Pancreas (tissue), 10 donors: ENCODE measurements at regions not wholly inside any gene's neighbourhood (a gene's known extent, or its start where the extent isn't known, plus 50 kb on each side); places are given as distances from the start of the nearest gene placed in this dataset.

Source experiments
- ATAC-seq, 4 donors: fragments of 200-7000 bp; cut with Tn5 transposase; one replicate each; pipeline versions ENCODE4 v1.8.0 to v1.9.1; 2020; ENCODE audit warnings: mild to moderate bottlenecking in 4 of 4, moderate library complexity in 4 of 4
- DNase-seq, 6 donors: peaks; one replicate each; pipeline ENCODE4 v3.0.0-alpha.2; 2020
- FAIRE-seq: peaks from 2 replicates; lab custom pipeline; 2012; peaks lifted over from hg19 to GRCh38; lab: Jason Lieb, UNC
- H3K27ac ChIP-seq, 4 donors: fragments of 200-600 bp; sonication (generic); 1 replicate in 3 of 4; 2 replicates in 1 of 4; pipeline versions ENCODE4 v1.5.0 to v1.8.0; 2020
- H3K27me3 ChIP-seq, 4 donors: fragments of 200-600 bp; one replicate each; pipeline ENCODE4 v1.8.0; 2021
- H3K36me3 ChIP-seq, 3 donors: fragments of 200-600 bp; sonication (generic) in 1 of 3; one replicate each; pipeline versions ENCODE4 v1.5.0 to v1.8.0; 2020 to 2021
- H3K4me1 ChIP-seq, 3 donors: fragments of 200-600 bp; one replicate each; pipeline ENCODE4 v1.8.0; 2021
- H3K4me3 ChIP-seq, 4 donors: fragments of 200-600 bp; sonication (generic) in 2 of 4; one replicate each; pipeline versions ENCODE4 v1.5.0 to v1.8.0; 2020 to 2021
- H3K9me3 ChIP-seq, 4 donors: fragments of 200-600 bp; one replicate each; pipeline ENCODE4 v1.8.0; 2021
- WGBS, 2 donors: extraction: QIAGEN DNeasy Blood & Tissue Kit; methylation state at CpG; one replicate each; pipeline ENCODE4 v1.1.7; 2013; 5-methylcytosine and 5-hydroxymethylcytosine counted together
- intact Hi-C, 3 donors: fragments of 100-400 bp; cut with DNase I; formaldehyde crosslinking; loops; one replicate each; pipeline versions ENCODE4 v1.11.1 to v1.14.2; 2022
- TF ChIP-seq, protein P1 (sequence below), 4 donors: fragments of 200-600 bp; sonication (generic) in 3 of 4; IDR thresholded peaks; one replicate each; pipeline versions ENCODE4 v1.5.0 to v1.8.0; 2021; ENCODE audit warnings: antibody characterized with exemption in 4 of 4
- donor health status: healthy with polysubstance abuse.
- donor health status: DM: no; HTN: no; CAD: no; lungs with moderate emphysema.
- donor health status: DM: no; HTN: no; CAD: no.
- donor health status: control.
- donor health status: control.
- donor health status: Bipolar disorder and iron deficiency.
- donor health status: DM: yes; HTN: yes; CAD: no.
- donor health status: DM: no; HTN: no; CAD: no.
- donor health status: DM: no; HTN: no; CAD: no.
- donor health status: DM: yes; HTN: yes; CAD: no.

DNA sequence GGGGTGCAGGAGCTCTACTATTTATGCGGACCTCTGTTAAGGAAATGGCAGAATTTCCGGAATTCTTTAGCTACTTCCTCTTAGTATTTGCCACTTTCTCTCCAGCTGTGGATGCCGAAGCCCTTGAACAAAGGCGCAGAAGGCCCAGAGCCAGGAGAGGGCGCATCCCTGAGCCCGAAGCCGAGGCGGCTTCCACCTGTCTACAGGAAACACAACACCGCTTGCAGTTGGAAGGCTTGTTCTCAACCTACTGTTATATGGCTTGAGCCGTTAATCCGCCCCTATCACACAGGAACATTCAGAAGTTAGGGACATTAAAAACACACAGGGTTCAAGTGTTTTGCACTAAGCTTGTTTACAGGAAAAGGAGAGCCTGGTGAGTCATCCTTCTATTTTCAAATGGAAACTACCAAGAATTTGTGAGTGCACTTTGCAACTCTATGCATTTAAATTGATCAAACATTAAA lies 417.1 kb downstream of the BCKDHB start:
- ATAC-seq: peak in 1 of 4 donors; percentile 50
- no peak overlapping the region for H3K27ac ChIP-seq

DNA sequence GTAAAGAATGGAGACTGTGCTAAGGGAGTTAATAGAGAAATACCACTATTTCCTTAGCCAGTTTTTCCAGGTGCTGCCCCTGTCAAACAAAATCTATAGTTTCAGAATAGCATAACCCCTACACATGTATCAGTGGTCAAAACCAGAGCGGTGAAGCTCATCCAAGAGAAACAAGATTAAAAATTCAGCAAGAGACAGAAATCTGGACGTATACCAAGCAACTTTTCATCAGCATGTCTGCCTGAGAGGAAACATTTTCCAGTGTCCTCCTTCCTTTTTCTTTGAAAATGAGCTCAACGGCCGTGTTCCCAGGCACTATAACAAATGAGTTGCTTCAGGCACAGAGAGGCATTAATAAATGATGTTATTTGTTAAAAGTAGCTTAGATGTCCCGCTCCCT lies 416.5 kb downstream of the BCKDHB start:
- Histone ChIP-seq H3K27me3 (no peaks in the 10 kb centered on the region), H3K27ac (no peak overlapping the region), H3K4me3 (no peak overlapping the region), H3K36me3 (no peaks in the 10 kb centered on the region), H3K4me1 (peaks cover 1 to 8% (median 8%) of the 10 kb centered on the region in 3 donors), H3K9me3 (no peaks in the 10 kb centered on the region)
- no peak for DNase-seq
- FAIRE-seq: no peak
- TF ChIP-seq, protein P1, sequence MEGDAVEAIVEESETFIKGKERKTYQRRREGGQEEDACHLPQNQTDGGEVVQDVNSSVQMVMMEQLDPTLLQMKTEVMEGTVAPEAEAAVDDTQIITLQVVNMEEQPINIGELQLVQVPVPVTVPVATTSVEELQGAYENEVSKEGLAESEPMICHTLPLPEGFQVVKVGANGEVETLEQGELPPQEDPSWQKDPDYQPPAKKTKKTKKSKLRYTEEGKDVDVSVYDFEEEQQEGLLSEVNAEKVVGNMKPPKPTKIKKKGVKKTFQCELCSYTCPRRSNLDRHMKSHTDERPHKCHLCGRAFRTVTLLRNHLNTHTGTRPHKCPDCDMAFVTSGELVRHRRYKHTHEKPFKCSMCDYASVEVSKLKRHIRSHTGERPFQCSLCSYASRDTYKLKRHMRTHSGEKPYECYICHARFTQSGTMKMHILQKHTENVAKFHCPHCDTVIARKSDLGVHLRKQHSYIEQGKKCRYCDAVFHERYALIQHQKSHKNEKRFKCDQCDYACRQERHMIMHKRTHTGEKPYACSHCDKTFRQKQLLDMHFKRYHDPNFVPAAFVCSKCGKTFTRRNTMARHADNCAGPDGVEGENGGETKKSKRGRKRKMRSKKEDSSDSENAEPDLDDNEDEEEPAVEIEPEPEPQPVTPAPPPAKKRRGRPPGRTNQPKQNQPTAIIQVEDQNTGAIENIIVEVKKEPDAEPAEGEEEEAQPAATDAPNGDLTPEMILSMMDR (IDR thresholded peaks at IDR 0.05): no peak
- 54 to 57% methylated on average over 5 of the region's 5 CpGs for WGBS, 2 donors
- no peak for ATAC-seq
- intact Hi-C loops: no loop called here

More for the DNA sequence above, 417.1 kb downstream of the BCKDHB start:
- TF ChIP-seq, protein P1 (IDR thresholded peaks at IDR 0.05): no peak
- H3K27me3 ChIP-seq: no peaks in the 10 kb centered on the region
- WGBS, 2 donors: 62% methylated on average over 11 of the region's 11 CpGs
- H3K4me1 ChIP-seq: peaks cover 6 to 14% (median 12%) of the 10 kb centered on the region in 3 donors
- intact Hi-C loops: no loop called here
- no peaks in the 10 kb centered on the region for H3K36me3 ChIP-seq
- DNase-seq (peak in 1 of 6 donors; percentile 6), FAIRE-seq (no peak)
- H3K4me3 ChIP-seq: no peak overlapping the region
- H3K9me3 ChIP-seq: no peaks in the 10 kb centered on the region

DNA sequence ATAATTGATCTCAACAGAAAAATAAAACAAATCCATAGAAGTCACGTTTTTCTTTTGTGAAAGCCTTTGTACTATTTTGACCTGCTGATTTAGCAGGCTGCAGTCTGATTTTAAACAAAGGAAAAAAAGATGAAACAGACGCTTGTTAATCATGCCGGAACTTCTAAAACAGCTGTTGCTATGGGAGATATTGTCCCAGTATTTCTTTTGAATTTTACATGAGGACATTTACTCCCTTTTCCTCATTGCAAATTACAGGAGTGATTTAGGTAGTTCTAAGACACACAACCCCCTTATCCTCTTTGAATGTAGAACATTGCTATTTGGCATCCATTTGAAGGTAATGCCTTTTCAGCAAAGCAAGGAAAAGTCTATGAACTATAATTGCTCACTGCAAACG lies 416.1 kb downstream of the BCKDHB start:
- DNase-seq (no peak), FAIRE-seq (no peak), ATAC-seq (no peak)
- intact Hi-C loops: no loop called here
- TF ChIP-seq, protein P1 (IDR thresholded peaks at IDR 0.05): no peak
- no peak overlapping the region for H3K4me3 ChIP-seq
- no peaks in the 10 kb centered on the region for H3K36me3 ChIP-seq
- no peaks in the 10 kb centered on the region for H3K9me3 ChIP-seq
- 48 to 55% methylated on average over 4 of the region's 4 CpGs for WGBS, 2 donors
- H3K27ac ChIP-seq: no peak overlapping the region
- H3K4me1 ChIP-seq: peaks cover 0 to 5% (median 4%) of the 10 kb centered on the region in 3 donors
- no peaks in the 10 kb centered on the region for H3K27me3 ChIP-seq

DNA sequence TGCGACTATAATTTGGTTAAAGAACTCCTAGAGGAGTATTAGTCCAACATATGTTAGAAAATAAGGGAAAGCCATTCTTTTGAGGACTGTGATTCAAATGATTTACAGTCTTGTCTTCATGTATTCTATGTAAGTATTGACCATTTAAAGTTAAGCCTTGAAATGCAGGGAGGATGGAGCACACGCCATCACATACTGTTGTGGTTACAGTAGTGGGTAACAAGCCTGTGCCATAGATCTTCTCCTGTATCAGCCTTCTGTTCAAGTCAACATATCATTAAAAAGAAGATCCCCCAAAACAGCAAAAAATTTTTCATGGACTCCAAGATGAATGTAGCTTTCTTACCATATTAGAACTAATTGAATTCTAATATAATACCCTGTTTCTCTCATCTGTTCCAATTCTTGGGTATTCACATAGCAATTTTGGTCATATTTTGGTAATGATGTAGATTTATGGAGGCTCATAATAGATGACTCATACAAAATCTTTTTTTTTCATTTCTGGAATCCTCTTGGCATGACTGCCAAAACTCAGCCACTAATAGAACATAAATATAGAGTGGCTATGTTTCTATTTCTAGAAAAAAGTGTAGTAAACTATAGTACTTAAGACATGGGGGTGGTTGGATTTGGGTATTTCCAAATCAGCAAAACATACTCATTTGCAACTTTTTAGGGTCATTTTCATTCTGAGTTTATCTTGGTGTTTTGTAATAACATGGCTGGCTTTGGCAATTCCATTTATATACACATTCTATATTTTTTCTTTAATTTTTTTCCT lies 413.5 kb downstream of the BCKDHB start:
- ATAC-seq (no peak), FAIRE-seq (no peak)
- WGBS, 2 donors: 87 to 93% methylated on average over 2 of the region's 2 CpGs

More for the DNA sequence above, 413.5 kb downstream of the BCKDHB start:
- intact Hi-C loops: no loop called here
- H3K27ac ChIP-seq: no peak overlapping the region
- H3K36me3 ChIP-seq: no peaks in the 10 kb centered on the region
- no peaks in the 10 kb centered on the region for H3K4me1 ChIP-seq
- no peaks in the 10 kb centered on the region for H3K27me3 ChIP-seq
- TF ChIP-seq, protein P1 (IDR thresholded peaks at IDR 0.05): no peak
- no peak for DNase-seq
- H3K9me3 ChIP-seq: no peaks in the 10 kb centered on the region
- H3K4me3 ChIP-seq: no peak overlapping the region
